ENCODE measurements at regions not wholly inside any gene's neighbourhood (a gene's known extent, or its start where the extent isn't known, plus 50 kb on each side); places are given as distances from the start of the nearest gene placed in this dataset.

- no peak for DNase-seq
These were observed 100.4 kb downstream of the RFLNA start for GRCh38 chr12:124395284-124395752.

- no peak for DNase-seq
These were observed 99.7 kb downstream of the RFLNA start for GRCh38 chr12:124394462-124395128.

- DNase-seq = no peak
These were observed 98.9 kb downstream of the RFLNA start for GRCh38 chr12:124393831-124394230.

- DNase-seq = no peak
These were observed 98.5 kb downstream of the RFLNA start for GRCh38 chr12:124393414-124393790.

GRCh38 chr12:124392667-124393413, 97.9 kb downstream of the RFLNA start:
- DNase-seq = no peak

GRCh38 chr12:124392271-124392666, 97.4 kb downstream of the RFLNA start:
- DNase-seq = no peak

- DNase-seq = no peak
These were observed 96.7 kb downstream of the RFLNA start for GRCh38 chr12:124391340-124392261.

- no peak for DNase-seq
These were observed 95.7 kb downstream of the RFLNA start for GRCh38 chr12:124390442-124391097.

GRCh38 chr12:124389725-124390441, 95.0 kb downstream of the RFLNA start:
- no peak for DNase-seq

- peak; percentile 51 for DNase-seq
These were observed 94.3 kb downstream of the RFLNA start for GRCh38 chr12:124389138-124389724.

- DNase-seq = peak; percentile 83
These were observed 93.8 kb downstream of the RFLNA start for GRCh38 chr12:124388679-124389137.

- DNase-seq = no peak
These were observed 93.3 kb downstream of the RFLNA start for GRCh38 chr12:124388038-124388671.

- DNase-seq = no peak
These were observed 92.6 kb downstream of the RFLNA start for GRCh38 chr12:124387528-124387911.

- no peak for DNase-seq
These were observed 92.0 kb downstream of the RFLNA start for GRCh38 chr12:124386661-124387527.

GRCh38 chr12:124386059-124386458, 91.2 kb downstream of the RFLNA start:
- DNase-seq = no peak

- no peak for DNase-seq
These were observed 90.5 kb downstream of the RFLNA start for GRCh38 chr12:124385219-124385969.

GRCh38 chr12:124384299-124384894, 89.5 kb downstream of the RFLNA start:
- no peak for DNase-seq

- no peak for DNase-seq
These were observed 88.1 kb downstream of the RFLNA start for GRCh38 chr12:124383028-124383427.

All from left kidney (tissue), 1 donor.